VCaP (cell line): ENCODE measurements at regions not wholly inside any gene's neighbourhood (a gene's known extent, or its start where the extent isn't known, plus 50 kb on each side); places are given as distances from the start of the nearest gene placed in this dataset.
A peak's percentile ranks its signal among the peaks of the same experiment; 100 is the strongest.

Source experiments
- H3K27ac ChIP-seq: fragments of 450-650 bp; 2 replicates; pipeline ENCODE4 v1.5.1; 2017
- TF ChIP-seq, protein P1 (sequence below): fragments of 450-650 bp; conservative IDR thresholded peaks from 2 replicates; pipeline ENCODE4 v1.5.1; 2017; ENCODE audit warnings: mild to moderate bottlenecking, moderate library complexity

DNA sequence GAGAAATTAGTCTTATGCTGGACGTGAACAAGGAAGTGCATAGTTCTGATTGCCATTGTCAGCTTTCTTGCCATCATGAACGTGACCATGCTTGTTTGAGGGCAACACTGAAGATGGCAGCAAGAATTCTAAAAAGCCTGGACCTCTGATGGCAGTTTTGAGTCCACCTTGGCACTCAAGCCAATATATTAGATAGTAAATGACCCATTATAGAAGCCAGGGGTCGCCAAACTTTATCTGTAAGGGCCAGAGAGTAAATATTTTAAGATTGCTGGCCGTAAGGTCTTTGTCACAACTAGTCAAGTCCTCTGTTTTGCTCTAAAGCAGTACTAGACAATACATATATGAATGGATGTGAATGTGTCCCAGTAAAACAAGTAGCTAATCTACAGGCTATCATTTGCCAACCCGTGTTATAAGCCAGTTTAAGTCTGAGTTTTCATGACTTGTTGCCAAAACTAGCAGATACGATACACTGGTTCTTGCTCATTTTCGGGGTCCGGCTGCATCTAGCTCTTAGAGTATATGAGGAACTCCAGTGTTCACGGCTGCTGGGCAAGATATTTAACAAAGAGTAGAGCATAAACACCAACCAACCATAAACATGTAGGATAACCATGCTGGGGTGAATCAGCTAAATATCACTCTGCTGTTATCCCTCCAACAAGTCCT lies 73.1 kb upstream of the PELI1 start:
- H3K27ac ChIP-seq = no peak overlapping the region
- TF ChIP-seq, protein P1, sequence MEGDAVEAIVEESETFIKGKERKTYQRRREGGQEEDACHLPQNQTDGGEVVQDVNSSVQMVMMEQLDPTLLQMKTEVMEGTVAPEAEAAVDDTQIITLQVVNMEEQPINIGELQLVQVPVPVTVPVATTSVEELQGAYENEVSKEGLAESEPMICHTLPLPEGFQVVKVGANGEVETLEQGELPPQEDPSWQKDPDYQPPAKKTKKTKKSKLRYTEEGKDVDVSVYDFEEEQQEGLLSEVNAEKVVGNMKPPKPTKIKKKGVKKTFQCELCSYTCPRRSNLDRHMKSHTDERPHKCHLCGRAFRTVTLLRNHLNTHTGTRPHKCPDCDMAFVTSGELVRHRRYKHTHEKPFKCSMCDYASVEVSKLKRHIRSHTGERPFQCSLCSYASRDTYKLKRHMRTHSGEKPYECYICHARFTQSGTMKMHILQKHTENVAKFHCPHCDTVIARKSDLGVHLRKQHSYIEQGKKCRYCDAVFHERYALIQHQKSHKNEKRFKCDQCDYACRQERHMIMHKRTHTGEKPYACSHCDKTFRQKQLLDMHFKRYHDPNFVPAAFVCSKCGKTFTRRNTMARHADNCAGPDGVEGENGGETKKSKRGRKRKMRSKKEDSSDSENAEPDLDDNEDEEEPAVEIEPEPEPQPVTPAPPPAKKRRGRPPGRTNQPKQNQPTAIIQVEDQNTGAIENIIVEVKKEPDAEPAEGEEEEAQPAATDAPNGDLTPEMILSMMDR = no peak

DNA sequence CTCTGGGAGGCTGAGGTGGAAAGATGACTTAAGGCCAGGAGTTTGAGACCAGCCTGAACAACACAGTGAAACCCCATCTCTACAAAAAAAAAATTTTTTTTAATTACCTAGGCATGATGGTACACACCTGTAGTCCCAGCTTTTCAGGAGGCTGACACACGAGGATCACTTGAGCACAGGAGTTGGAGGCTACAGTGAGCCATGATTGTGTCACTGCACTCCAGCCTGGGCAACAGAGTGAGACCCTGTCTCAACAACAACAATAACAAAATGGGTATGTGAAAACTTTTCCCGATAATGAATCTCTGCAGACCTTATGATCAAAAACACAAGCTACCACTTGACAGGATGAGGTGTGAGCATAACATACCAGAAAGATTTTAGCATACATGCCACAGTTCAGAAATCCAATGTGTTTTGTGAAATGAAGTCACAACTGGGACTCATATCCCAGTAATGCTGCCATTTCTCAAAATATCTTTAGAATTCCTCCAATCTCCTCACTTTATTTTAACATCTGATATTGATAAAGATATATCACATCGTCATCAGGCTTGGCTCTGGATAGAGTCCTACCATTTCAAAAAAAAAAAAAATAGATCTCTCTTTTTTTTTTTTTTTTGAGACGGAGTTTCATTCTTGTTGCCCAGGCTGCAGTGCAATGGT lies 74.0 kb upstream of the PELI1 start:
- no peak overlapping the region for H3K27ac ChIP-seq
- TF ChIP-seq, protein P1 = no peak

- H3K27ac ChIP-seq = no peak overlapping the region
- TF ChIP-seq, protein P1 = no peak
These were observed 74.9 kb upstream of the PELI1 start for GRCh38 chr2:64219149-64219548.

- no peak overlapping the region for H3K27ac ChIP-seq
- TF ChIP-seq, protein P1 = no peak
These were observed 76.0 kb upstream of the PELI1 start for GRCh38 chr2:64220265-64220664.

DNA sequence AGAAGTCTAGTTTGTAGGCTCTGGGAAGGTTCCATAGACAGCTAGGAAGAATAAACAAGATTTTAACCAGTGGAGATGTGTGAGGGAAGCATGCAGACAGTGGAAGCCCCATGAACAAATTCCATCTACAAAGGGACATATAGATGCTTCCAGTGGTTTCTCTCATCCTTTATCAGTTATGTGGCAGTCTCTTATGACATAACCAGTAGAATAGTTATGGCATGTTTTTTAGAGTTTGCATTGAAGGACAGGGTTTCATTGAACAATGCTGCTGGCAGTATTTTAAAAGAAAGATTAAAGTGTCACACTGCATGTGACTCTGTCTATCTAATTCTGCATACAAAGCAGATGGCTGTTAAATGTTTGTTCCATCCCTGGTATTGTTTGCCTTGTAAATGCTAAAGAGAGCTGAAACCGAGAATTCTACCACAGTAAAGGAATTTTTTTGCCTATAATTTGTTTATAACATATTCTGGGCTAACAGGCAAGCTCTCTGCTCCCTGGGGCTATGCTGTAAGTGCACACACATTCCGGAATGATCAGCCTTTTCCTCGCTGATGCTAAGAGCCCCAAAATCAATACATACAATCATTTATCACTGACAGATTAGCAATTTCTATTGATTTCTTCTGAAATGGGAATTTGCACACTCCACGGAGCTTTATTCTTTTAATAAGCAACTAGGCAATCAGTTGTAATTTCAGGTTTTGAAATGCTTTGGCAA lies 76.8 kb upstream of the PELI1 start:
- TF ChIP-seq, protein P1 = no peak
- H3K27ac ChIP-seq = peak overlapping the region; percentile 66

DNA sequence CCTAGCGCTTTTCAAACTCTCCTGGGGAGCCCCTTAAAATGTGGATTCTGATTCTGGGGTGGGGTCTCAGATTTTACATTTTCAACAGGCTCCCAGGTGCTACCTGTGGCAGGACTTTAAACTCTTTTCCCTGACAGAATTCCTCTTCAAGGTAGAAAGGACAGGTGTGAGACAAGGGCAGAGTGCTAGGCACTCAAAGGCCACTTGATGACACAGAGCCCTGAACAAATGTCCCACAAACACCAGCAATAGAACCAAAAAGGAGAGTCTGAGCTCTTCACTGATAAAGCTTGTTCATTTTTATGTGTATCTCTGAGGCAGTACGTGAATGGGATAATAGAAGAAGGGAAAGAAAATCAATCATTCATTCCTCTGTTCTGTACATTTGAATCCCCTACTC lies 77.7 kb upstream of the PELI1 start:
- H3K27ac ChIP-seq = peak overlapping the region; percentile 66
- TF ChIP-seq, protein P1 = no peak

DNA sequence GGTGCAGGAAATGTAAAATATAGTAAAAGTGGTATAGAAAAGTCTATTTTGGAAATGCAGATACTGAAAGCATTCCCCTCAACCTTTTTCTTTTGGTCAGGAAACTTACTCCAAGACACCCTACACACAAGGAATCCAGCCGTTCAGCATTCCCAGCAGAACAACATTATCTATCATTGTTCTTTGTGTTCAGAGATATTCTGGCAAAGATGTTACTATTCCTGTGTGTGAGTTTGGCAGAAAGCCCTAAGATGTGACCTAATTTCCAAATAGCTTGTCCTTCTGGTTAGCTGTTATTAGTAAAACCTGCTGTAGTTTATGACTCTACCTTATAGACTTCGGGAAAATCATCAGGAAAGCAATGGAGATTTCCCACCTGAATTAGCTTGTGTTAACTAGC lies 78.1 kb upstream of the PELI1 start:
- H3K27ac ChIP-seq = peak overlapping the region; percentile 66
- TF ChIP-seq, protein P1 = no peak
